ENCODE measurements at regions not wholly inside any gene's neighbourhood (a gene's known extent, or its start where the extent isn't known, plus 50 kb on each side); places are given as distances from the start of the nearest gene placed in this dataset.

DNA sequence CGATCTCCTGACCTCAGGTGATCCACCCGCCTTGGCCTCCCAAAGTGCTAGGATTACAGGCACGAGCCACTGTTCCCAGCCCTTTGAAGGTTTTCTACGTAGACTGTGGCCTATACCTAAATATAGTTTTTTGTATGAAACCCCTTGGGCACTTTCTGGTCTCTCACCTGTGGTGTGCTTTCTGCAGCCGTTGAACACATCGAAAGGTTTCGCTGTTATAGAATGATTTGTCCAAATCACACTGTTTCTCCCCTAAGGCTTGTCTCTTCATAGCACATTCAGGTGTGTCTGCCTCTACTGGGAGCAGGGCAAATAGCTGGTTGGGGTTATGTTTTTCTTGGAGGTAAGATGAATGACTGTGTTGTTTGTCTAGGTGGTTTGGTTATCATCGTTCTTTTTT lies 597.9 kb downstream of the RNF144B start:
- TF ChIP-seq, protein P1, sequence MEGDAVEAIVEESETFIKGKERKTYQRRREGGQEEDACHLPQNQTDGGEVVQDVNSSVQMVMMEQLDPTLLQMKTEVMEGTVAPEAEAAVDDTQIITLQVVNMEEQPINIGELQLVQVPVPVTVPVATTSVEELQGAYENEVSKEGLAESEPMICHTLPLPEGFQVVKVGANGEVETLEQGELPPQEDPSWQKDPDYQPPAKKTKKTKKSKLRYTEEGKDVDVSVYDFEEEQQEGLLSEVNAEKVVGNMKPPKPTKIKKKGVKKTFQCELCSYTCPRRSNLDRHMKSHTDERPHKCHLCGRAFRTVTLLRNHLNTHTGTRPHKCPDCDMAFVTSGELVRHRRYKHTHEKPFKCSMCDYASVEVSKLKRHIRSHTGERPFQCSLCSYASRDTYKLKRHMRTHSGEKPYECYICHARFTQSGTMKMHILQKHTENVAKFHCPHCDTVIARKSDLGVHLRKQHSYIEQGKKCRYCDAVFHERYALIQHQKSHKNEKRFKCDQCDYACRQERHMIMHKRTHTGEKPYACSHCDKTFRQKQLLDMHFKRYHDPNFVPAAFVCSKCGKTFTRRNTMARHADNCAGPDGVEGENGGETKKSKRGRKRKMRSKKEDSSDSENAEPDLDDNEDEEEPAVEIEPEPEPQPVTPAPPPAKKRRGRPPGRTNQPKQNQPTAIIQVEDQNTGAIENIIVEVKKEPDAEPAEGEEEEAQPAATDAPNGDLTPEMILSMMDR (IDR thresholded peaks at IDR 0.05; ENCODE audit: poor library complexity, severe bottlenecking) = no peak
- TF ChIP-seq EP300 (conservative IDR thresholded peaks at IDR 0.05; ENCODE audit: poor library complexity, severe bottlenecking) = no peak
- TF ChIP-seq POLR2AphosphoS5 (IDR thresholded peaks at IDR 0.05) = no peak
- no peak for TF ChIP-seq MXI1 (conservative IDR thresholded peaks at IDR 0.05; ENCODE audit: poor library complexity, severe bottlenecking)
- TF ChIP-seq RAD21 (conservative IDR thresholded peaks at IDR 0.05) = no peak
- TF ChIP-seq TAF1 (IDR thresholded peaks at IDR 0.05; ENCODE audit: low read depth) = no peak
- no peak for TF ChIP-seq SMC3 (conservative IDR thresholded peaks at IDR 0.05; ENCODE audit: poor library complexity)
- TF ChIP-seq EZH2 (IDR thresholded peaks at IDR 0.05; ENCODE audit: borderline replicate concordance, insufficient read depth, low read length, poor library complexity, severe bottlenecking) = no peak
